Prostate gland (tissue), 2 donors: ENCODE measurements at regions not wholly inside any gene's neighbourhood (a gene's known extent, or its start where the extent isn't known, plus 50 kb on each side); places are given as distances from the start of the nearest gene placed in this dataset.

Source experiments
- POLR2AphosphoS5 ChIP-seq: sonication (generic); formaldehyde crosslinking; IDR thresholded peaks from one replicate; pipeline ENCODE4 v1.6.1; 2017; ENCODE audit warnings: antibody characterized with exemption
- TF ChIP-seq, protein P1 (sequence below), 4 experiments: fragments of 200-600 bp in 2 of 4; fragments of 450-650 bp in 2 of 4; sonication (generic) in 2 of 4; IDR thresholded peaks; 1 replicate in 3 of 4; 2 replicates in 1 of 4; pipeline ENCODE4 v1.5.1; 2016 to 2019; ENCODE audit warnings: antibody characterized with exemption in 4 of 4, mild to moderate bottlenecking in 2 of 4, moderate library complexity in 2 of 4

DNA sequence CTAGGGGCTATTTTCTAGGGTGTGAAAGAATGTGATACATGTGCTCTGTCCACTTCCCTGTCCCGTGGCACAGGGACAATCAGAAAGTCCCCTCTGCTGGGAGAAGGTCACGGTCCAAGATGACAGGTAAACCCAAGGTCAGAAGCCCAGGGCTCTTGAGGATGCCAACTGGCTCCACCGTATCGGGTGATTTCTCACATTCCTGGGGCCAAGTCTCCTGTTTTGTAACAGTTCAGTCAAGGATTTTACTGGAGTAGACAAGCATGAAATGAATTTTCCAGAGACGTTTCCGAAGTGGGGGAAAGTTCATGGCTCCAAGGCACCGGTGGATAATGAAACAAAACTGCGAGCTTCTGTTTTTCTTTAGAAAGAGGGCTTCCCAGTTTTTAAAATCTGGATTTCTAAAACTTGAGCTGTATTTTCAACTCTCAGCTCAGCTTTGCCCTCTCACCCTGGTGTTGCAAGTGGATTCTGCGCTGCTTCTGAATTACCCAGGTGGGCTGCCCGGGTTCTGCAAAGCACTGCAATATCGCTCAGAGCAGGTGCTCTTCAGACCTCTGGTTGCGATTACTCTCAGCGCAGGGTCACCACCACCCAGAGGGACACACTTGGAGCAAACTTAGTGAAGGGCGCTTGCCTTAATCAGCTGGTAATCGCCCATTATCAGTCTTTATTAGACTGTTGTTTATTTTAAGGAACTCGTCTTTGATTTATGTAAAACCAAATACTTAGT lies 64.4 kb upstream of the TMEM170B start:
- TF ChIP-seq, protein P1, sequence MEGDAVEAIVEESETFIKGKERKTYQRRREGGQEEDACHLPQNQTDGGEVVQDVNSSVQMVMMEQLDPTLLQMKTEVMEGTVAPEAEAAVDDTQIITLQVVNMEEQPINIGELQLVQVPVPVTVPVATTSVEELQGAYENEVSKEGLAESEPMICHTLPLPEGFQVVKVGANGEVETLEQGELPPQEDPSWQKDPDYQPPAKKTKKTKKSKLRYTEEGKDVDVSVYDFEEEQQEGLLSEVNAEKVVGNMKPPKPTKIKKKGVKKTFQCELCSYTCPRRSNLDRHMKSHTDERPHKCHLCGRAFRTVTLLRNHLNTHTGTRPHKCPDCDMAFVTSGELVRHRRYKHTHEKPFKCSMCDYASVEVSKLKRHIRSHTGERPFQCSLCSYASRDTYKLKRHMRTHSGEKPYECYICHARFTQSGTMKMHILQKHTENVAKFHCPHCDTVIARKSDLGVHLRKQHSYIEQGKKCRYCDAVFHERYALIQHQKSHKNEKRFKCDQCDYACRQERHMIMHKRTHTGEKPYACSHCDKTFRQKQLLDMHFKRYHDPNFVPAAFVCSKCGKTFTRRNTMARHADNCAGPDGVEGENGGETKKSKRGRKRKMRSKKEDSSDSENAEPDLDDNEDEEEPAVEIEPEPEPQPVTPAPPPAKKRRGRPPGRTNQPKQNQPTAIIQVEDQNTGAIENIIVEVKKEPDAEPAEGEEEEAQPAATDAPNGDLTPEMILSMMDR (IDR thresholded peaks at IDR 0.05) = no peak
- no peak for TF ChIP-seq POLR2AphosphoS5
